CD14-positive monocyte (primary cell): ENCODE measurements at regions not wholly inside any gene's neighbourhood (a gene's known extent, or its start where the extent isn't known, plus 50 kb on each side); places are given as distances from the start of the nearest gene placed in this dataset.

Experiments
- DNase-seq, 3 donors: peaks; one replicate each; pipeline ENCODE4 v3.0.0-alpha.2; 2011 to 2022
- H2AFZ ChIP-seq: 2 replicates; pipeline ENCODE4 v1.6.0; 2012; ENCODE audit warnings: mild to moderate bottlenecking, low read depth, low read length, inconsistent platforms; ENCODE audit not compliant: insufficient read depth, poor library complexity, severe bottlenecking
- H3K27ac ChIP-seq, 2 donors: 1 replicate in 1 of 2; 2 replicates in 1 of 2; pipeline ENCODE4 v1.5.1; 2012 to 2013; ENCODE audit warnings: low read length in 2 of 2, control low read depth in 1 of 2, inconsistent platforms in 1 of 2, low read depth in 1 of 2, mild to moderate bottlenecking in 1 of 2
- H3K27me3 ChIP-seq, 2 donors: one replicate each; pipeline versions ENCODE4 v1.6.0 to v1.6.1; 2011 to 2013; ENCODE audit warnings: low read length in 2 of 2; ENCODE audit not compliant: control insufficient read depth in 2 of 2, insufficient read depth in 2 of 2
- H3K36me3 ChIP-seq, 2 donors: replicated peaks in 1 of 2; 1 replicate in 1 of 2; 2 replicates in 1 of 2; pipeline versions ENCODE4 v1.5.1 to v1.6.1; 2012 to 2013; ENCODE audit warnings: low read length in 2 of 2, control low read depth in 1 of 2, inconsistent platforms in 1 of 2, mild to moderate bottlenecking in 1 of 2; ENCODE audit not compliant: insufficient read depth in 2 of 2, control insufficient read depth in 1 of 2
- H3K4me1 ChIP-seq, 2 donors: 1 replicate in 1 of 2; 2 replicates in 1 of 2; pipeline versions ENCODE4 v1.5.1 to v1.6.1; 2012 to 2013; ENCODE audit warnings: low read length in 2 of 2, control low read depth in 1 of 2, inconsistent platforms in 1 of 2, mild to moderate bottlenecking in 1 of 2, moderate library complexity in 1 of 2; ENCODE audit not compliant: insufficient read depth in 2 of 2, control insufficient read depth in 1 of 2
- H3K4me2 ChIP-seq: replicated peaks from 2 replicates; pipeline ENCODE3; 2012; ENCODE audit warnings: low read length, moderate library complexity, mild to moderate bottlenecking; ENCODE audit not compliant: poor library complexity, severe bottlenecking; ENCODE audit errors: extremely low read depth
- H3K4me3 ChIP-seq, 3 experiments: fragments of 200-600 bp in 1 of 3; sonication (generic) in 1 of 3; replicated peaks in 1 of 3; 1 replicate in 2 of 3; 2 replicates in 1 of 3; pipeline ENCODE4 v1.5.1; 2011 to 2013; ENCODE audit warnings: low read length in 3 of 3, mild to moderate bottlenecking in 3 of 3, control low read depth in 2 of 3, low read depth in 2 of 3, inconsistent platforms in 1 of 3, moderate library complexity in 1 of 3
- H3K79me2 ChIP-seq: 2 replicates; pipeline ENCODE4 v1.6.0; 2012; ENCODE audit warnings: mild to moderate bottlenecking, control low read depth, inconsistent platforms, low read length, moderate library complexity; ENCODE audit not compliant: insufficient read depth
- H3K9ac ChIP-seq: 2 replicates; pipeline ENCODE4 v1.6.0; 2017; ENCODE audit warnings: low read length, mild to moderate bottlenecking; ENCODE audit not compliant: insufficient read depth, poor library complexity, severe bottlenecking
- H3K9me3 ChIP-seq, 2 donors: replicated peaks in 1 of 2; 1 replicate in 1 of 2; 2 replicates in 1 of 2; pipeline versions ENCODE4 v1.5.1 to v1.6.1; 2012 to 2013; ENCODE audit warnings: low read length in 2 of 2, control low read depth in 1 of 2; ENCODE audit not compliant: control insufficient read depth in 1 of 2, insufficient read depth in 1 of 2
- H4K20me1 ChIP-seq: 2 replicates; pipeline ENCODE4 v1.6.0; 2012; ENCODE audit warnings: mild to moderate bottlenecking, low read length, control low read depth, moderate library complexity; ENCODE audit not compliant: insufficient read depth
- H3K27ac Mint-ChIP-seq, 7 donors: one replicate each; pipeline ENCODE4 v1.8.0; 2020; ENCODE audit warnings: mild to moderate bottlenecking in 7 of 7, mixed read lengths in 7 of 7, moderate library complexity in 6 of 7, inconsistent platforms in 2 of 7
- H3K27me3 Mint-ChIP-seq, 3 donors: one replicate each; pipeline ENCODE4 v1.8.0; 2021 to 2022; ENCODE audit warnings: low read depth in 3 of 3, mild to moderate bottlenecking in 3 of 3, mixed read lengths in 3 of 3, moderate library complexity in 3 of 3, inconsistent platforms in 1 of 3
- H3K36me3 Mint-ChIP-seq, 2 donors: one replicate each; pipeline ENCODE4 v1.8.0; 2020; ENCODE audit warnings: mixed read lengths in 2 of 2, inconsistent platforms in 1 of 2, mild to moderate bottlenecking in 1 of 2
- H3K4me1 Mint-ChIP-seq: one replicate; pipeline ENCODE4 v1.8.0; 2020; ENCODE audit warnings: mild to moderate bottlenecking, mixed read lengths
- H3K4me3 Mint-ChIP-seq, 2 donors: one replicate each; pipeline ENCODE4 v1.8.0; 2020; ENCODE audit warnings: mild to moderate bottlenecking in 2 of 2, mixed read lengths in 2 of 2, moderate library complexity in 1 of 2
- H3K9me3 Mint-ChIP-seq, 7 donors: one replicate each; pipeline ENCODE4 v1.8.0; 2020 to 2022; ENCODE audit warnings: mixed read lengths in 7 of 7, mild to moderate bottlenecking in 6 of 7, moderate library complexity in 6 of 7, inconsistent platforms in 2 of 7
- WGBS: methylation state at CpG from one replicate; pipeline ENCODE4 v1.1.5; 2013; ENCODE audit warnings: missing lambda C conversion rate; ENCODE audit not compliant: insufficient coverage; 5-methylcytosine and 5-hydroxymethylcytosine counted together
- intact Hi-C, 2 donors: fragments of 100-400 bp; cut with micrococcal nuclease; formaldehyde crosslinking; loops; one replicate each; pipeline versions ENCODE4 v1.15.0 to v1.15.1; 2023
- TF ChIP-seq, protein P1 (sequence below): fragments of 200-600 bp; IDR thresholded peaks from one replicate; pipeline ENCODE4 v1.8.0; 2022; ENCODE audit warnings: antibody characterized with exemption, mild to moderate bottlenecking

DNA sequence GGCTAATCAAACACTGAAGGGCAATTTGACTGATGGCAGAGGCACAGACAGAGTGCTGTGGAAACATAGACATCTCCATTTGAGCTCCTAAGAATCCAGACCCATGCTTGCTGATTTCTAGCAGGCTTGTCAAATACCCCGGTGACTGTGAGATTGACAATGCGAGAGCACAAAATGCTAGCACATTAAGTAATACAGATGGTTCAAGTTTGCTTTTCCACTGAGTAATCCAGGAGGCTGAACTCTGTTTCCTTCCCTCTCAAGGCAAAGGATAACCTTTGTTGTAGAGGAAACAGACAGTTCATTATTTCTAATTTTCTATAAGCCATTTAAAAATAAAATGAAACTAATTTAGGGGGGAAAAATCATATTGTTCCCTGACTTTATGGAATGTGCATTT lies 256.5 kb upstream of the CRY1 start:
- H2AFZ ChIP-seq, result no peak overlapping the region
- H4K20me1 ChIP-seq, result no peaks in the 10 kb centered on the region
- H3K4me3 Mint-ChIP-seq, result no peak overlapping the region
- intact Hi-C loops, result no loop called here
- H3K27ac ChIP-seq, result no peak overlapping the region
- H3K36me3 ChIP-seq, result no peaks in the 10 kb centered on the region
- peaks cover 0 to 2% (median 2%) of the 10 kb centered on the region in 3 donors for H3K27me3 Mint-ChIP-seq
- no peak overlapping the region for H3K4me3 ChIP-seq
- DNase-seq, result no peak
- H3K27me3 ChIP-seq, result no peaks in the 10 kb centered on the region
- no peak overlapping the region for H3K9ac ChIP-seq
- peak overlapping the region in 1 of 7 donors; percentile 15 for H3K27ac Mint-ChIP-seq
- H3K9me3 ChIP-seq, result no peaks in the 10 kb centered on the region
- peaks cover 0 to 9% (median 2%) of the 10 kb centered on the region in 7 donors for H3K9me3 Mint-ChIP-seq
- H3K4me1 ChIP-seq, result peaks cover 26% of the 10 kb centered on the region in 2 donors
- no peaks in the 10 kb centered on the region for H3K79me2 ChIP-seq
- TF ChIP-seq, protein P1, sequence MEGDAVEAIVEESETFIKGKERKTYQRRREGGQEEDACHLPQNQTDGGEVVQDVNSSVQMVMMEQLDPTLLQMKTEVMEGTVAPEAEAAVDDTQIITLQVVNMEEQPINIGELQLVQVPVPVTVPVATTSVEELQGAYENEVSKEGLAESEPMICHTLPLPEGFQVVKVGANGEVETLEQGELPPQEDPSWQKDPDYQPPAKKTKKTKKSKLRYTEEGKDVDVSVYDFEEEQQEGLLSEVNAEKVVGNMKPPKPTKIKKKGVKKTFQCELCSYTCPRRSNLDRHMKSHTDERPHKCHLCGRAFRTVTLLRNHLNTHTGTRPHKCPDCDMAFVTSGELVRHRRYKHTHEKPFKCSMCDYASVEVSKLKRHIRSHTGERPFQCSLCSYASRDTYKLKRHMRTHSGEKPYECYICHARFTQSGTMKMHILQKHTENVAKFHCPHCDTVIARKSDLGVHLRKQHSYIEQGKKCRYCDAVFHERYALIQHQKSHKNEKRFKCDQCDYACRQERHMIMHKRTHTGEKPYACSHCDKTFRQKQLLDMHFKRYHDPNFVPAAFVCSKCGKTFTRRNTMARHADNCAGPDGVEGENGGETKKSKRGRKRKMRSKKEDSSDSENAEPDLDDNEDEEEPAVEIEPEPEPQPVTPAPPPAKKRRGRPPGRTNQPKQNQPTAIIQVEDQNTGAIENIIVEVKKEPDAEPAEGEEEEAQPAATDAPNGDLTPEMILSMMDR, result no peak
- peaks cover 0 to 2% of the 10 kb centered on the region in 2 donors for H3K36me3 Mint-ChIP-seq
- peaks cover 32% of the 10 kb centered on the region for H3K4me1 Mint-ChIP-seq
- no CpG with 5 or more reads among the region's 2 CpGs for WGBS
- no peak overlapping the region for H3K4me2 ChIP-seq

DNA sequence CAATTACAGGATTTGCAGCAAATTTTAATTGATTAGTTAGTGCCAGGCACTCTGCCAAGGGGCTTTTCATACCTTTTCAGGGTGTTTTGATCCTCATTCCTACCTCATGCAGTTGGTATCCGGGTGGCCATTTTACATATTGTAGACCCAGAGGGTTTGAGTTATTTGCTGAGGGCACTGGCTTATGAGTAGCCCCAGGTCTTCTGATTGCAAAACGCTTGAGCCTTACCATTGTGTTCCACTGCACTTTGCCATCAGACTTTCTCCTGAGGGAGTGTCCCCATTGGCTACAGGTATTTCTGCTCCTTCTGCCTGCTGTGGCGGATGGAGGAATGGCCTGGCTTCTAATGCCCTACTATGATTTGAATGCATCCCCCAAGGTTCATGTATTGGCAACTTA lies 257.8 kb upstream of the CRY1 start:
- Mint-ChIP-seq H3K36me3 (peaks cover 0 to 2% of the 10 kb centered on the region in 2 donors), H3K9me3 (peaks cover 0 to 3% (median 2%) of the 10 kb centered on the region in 7 donors), H3K27me3 (peaks cover 0 to 2% (median 2%) of the 10 kb centered on the region in 3 donors), H3K27ac (no peak overlapping the region), H3K4me3 (no peak overlapping the region), H3K4me1 (peaks cover 34% of the 10 kb centered on the region)
- peaks cover 26% of the 10 kb centered on the region in 2 donors for H3K4me1 ChIP-seq
- intact Hi-C loops, result no loop called here
- H2AFZ ChIP-seq, result no peak overlapping the region
- DNase-seq, result no peak
- no peak overlapping the region for H3K4me3 ChIP-seq
- no peaks in the 10 kb centered on the region for H4K20me1 ChIP-seq
- H3K27me3 ChIP-seq, result no peaks in the 10 kb centered on the region
- 82% methylated on average over 2 of the region's 3 CpGs for WGBS
- no peaks in the 10 kb centered on the region for H3K36me3 ChIP-seq
- H3K4me2 ChIP-seq, result no peak overlapping the region
- TF ChIP-seq, protein P1, result no peak
- no peaks in the 10 kb centered on the region for H3K79me2 ChIP-seq
- H3K9me3 ChIP-seq, result no peaks in the 10 kb centered on the region
- no peak overlapping the region for H3K9ac ChIP-seq
- no peak overlapping the region for H3K27ac ChIP-seq
